ENCODE measurements at regions not wholly inside any gene's neighbourhood (a gene's known extent, or its start where the extent isn't known, plus 50 kb on each side); places are given as distances from the start of the nearest gene placed in this dataset.

DNA sequence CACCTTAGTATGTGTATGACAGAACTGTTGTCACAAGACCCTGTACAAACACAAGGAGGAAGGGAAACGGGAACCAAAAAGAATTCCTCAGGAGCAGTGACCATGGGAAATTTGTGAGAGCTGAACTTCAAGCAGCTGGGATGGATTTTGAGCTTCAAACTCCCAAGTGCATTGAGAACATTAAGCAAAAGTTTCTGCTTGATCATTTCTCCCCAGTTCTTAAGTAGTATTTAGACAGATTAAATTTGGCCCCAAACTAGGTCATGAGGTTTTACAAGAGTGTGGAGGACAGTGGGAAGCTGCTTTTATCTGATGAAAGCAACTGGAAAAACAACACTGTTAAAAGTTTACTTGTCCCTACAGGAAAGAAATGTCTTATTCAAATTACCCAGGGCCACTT, 206.0 kb upstream of the DCN start:
- no peak for DNase-seq (ENCODE audit: low read depth in 1 of 2, low spot score in 1 of 2)
- no peak for TF ChIP-seq REST (IDR thresholded peaks at IDR 0.05; ENCODE audit: insufficient replicate concordance, low read depth)
- TF ChIP-seq POLR2AphosphoS5 (IDR thresholded peaks at IDR 0.05; ENCODE audit: low read depth), result no peak
- TF ChIP-seq CTCF (IDR thresholded peaks at IDR 0.05; ENCODE audit: insufficient read depth, low read length), result no peak
- TF ChIP-seq GABPA (IDR thresholded peaks at IDR 0.05; ENCODE audit: low read depth), result no peak
- TF ChIP-seq SPI1 (IDR thresholded peaks at IDR 0.05; ENCODE audit: borderline replicate concordance, low read depth), result no peak
- Histone ChIP-seq H3K4me3 (replicated peaks; ENCODE audit: insufficient read depth, low read length) (no peak overlapping the region), H3K27ac (replicated peaks) (no peak overlapping the region), H3K27me3 (ENCODE audit: insufficient read depth, poor library complexity, severe bottlenecking) (no peaks in the 10 kb centered on the region)

- TF ChIP-seq POLR2AphosphoS5 (IDR thresholded peaks at IDR 0.05; ENCODE audit: low read depth) (no peak), CTCF (IDR thresholded peaks at IDR 0.05; ENCODE audit: insufficient read depth, low read length) (no peak), GABPA (IDR thresholded peaks at IDR 0.05; ENCODE audit: low read depth) (no peak)
- DNase-seq (ENCODE audit: low read depth in 1 of 2, low spot score in 1 of 2), result no peak
- Histone ChIP-seq H3K27me3 (ENCODE audit: insufficient read depth, poor library complexity, severe bottlenecking) (no peaks in the 10 kb centered on the region), H3K27ac (replicated peaks) (no peak overlapping the region), H3K4me3 (replicated peaks; ENCODE audit: insufficient read depth, low read length) (no peak overlapping the region)
These were observed 205.0 kb upstream of the DCN start for GRCh38 chr12:91387461-91388134.

GRCh38 chr12:91384806-91385205, 202.2 kb upstream of the DCN start:
- no peak overlapping the region for H3K27ac ChIP-seq (replicated peaks)
- no peak for DNase-seq (ENCODE audit: low read depth in 1 of 2, low spot score in 1 of 2)
- H3K27me3 ChIP-seq (ENCODE audit: insufficient read depth, poor library complexity, severe bottlenecking), result no peaks in the 10 kb centered on the region
- TF ChIP-seq REST (IDR thresholded peaks at IDR 0.05; ENCODE audit: insufficient replicate concordance, low read depth) (no peak), GABPA (IDR thresholded peaks at IDR 0.05; ENCODE audit: low read depth) (no peak), CTCF (IDR thresholded peaks at IDR 0.05; ENCODE audit: insufficient read depth, low read length) (no peak), SPI1 (IDR thresholded peaks at IDR 0.05; ENCODE audit: borderline replicate concordance, low read depth) (no peak), POLR2AphosphoS5 (IDR thresholded peaks at IDR 0.05; ENCODE audit: low read depth) (no peak)
- H3K4me3 ChIP-seq (replicated peaks; ENCODE audit: insufficient read depth, low read length), result no peak overlapping the region

DNA sequence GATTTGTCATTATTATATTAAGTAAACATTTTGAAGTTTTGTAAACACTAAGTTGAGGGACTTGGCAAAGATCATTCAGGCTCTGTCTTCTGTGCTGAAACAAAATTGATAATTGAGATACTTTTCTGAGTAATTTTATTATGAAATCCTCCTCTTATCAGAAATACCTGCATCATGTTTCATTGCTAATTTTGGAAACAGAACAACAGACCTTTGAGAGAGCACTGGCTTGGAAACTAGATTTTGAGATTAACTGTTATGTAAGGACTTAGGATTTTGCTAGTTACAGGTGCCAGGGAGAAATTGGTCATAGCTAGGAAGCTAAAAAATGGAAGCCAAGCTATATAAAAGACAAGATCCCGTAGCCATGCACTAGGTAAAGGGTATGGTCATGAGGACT, 201.7 kb upstream of the DCN start:
- Histone ChIP-seq H3K4me3 (replicated peaks; ENCODE audit: insufficient read depth, low read length) (no peak overlapping the region), H3K27ac (replicated peaks) (no peak overlapping the region), H3K27me3 (ENCODE audit: insufficient read depth, poor library complexity, severe bottlenecking) (no peaks in the 10 kb centered on the region)
- DNase-seq (ENCODE audit: low read depth in 1 of 2, low spot score in 1 of 2), result no peak
- TF ChIP-seq CTCF (IDR thresholded peaks at IDR 0.05; ENCODE audit: insufficient read depth, low read length) (no peak), SPI1 (IDR thresholded peaks at IDR 0.05; ENCODE audit: borderline replicate concordance, low read depth) (no peak), REST (IDR thresholded peaks at IDR 0.05; ENCODE audit: insufficient replicate concordance, low read depth) (no peak), GABPA (IDR thresholded peaks at IDR 0.05; ENCODE audit: low read depth) (no peak), POLR2AphosphoS5 (IDR thresholded peaks at IDR 0.05; ENCODE audit: low read depth) (no peak)
